LNCaP clone FGC (cell line): ENCODE measurements at regions not wholly inside any gene's neighbourhood (a gene's known extent, or its start where the extent isn't known, plus 50 kb on each side); places are given as distances from the start of the nearest gene placed in this dataset.

ENCODE experiments used
- DNase-seq: peaks from one replicate; pipeline ENCODE4 v3.0.0-alpha.2; 2011; ENCODE audit warnings: low read depth
- H3K4me3 ChIP-seq: 2 replicates; pipeline ENCODE4 v1.5.1; 2011; ENCODE audit warnings: mild to moderate bottlenecking, low read depth, low read length, control low read depth
- TF ChIP-seq, protein P1 (sequence below): IDR thresholded peaks from 2 replicates; pipeline ENCODE4 v1.5.1; 2012; ENCODE audit warnings: mild to moderate bottlenecking; ENCODE audit not compliant: control insufficient read depth, insufficient read depth; ENCODE audit errors: extremely low read depth

DNA sequence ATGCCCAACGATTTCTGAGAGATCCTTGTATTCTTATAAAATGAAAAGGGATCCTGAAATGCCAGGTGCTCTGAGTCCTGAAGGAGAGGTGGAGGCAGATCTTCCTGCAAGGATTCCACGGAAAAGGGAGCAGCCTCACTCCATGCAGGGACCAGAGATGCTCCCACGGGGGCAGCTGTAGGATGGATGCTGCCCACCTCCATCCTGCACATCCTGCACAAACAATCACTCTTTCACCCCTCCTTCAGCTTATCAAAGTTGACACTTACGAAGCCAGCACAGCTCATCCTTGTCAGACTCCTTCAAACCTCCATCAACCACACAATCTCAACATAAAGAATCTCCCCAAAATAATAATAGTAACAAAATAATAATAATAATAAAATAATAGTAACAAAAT is 119.1 kb downstream of the GGTLC2 start:
- no peak overlapping the region for H3K4me3 ChIP-seq
- no peak for DNase-seq
- TF ChIP-seq, protein P1, sequence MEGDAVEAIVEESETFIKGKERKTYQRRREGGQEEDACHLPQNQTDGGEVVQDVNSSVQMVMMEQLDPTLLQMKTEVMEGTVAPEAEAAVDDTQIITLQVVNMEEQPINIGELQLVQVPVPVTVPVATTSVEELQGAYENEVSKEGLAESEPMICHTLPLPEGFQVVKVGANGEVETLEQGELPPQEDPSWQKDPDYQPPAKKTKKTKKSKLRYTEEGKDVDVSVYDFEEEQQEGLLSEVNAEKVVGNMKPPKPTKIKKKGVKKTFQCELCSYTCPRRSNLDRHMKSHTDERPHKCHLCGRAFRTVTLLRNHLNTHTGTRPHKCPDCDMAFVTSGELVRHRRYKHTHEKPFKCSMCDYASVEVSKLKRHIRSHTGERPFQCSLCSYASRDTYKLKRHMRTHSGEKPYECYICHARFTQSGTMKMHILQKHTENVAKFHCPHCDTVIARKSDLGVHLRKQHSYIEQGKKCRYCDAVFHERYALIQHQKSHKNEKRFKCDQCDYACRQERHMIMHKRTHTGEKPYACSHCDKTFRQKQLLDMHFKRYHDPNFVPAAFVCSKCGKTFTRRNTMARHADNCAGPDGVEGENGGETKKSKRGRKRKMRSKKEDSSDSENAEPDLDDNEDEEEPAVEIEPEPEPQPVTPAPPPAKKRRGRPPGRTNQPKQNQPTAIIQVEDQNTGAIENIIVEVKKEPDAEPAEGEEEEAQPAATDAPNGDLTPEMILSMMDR, result no peak

DNA sequence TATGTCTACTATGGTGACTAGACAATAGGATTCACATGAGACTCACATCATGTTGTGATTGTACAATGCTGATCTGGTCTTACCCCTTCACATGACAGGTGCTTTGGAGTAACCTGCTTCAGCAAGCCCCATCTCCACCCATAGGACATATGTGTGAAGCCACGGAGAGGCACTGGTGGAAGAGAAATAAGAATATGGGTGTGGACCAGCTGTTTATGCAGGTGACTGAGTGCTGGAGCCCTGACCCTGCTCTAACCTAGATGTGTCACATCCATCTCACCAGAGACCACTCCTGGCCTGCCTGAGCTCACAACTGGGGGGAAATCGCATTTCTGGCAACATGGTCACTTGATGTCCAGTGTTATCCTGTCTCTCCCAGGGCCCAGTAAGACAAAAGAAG is 119.7 kb downstream of the GGTLC2 start:
- TF ChIP-seq, protein P1, result no peak
- DNase-seq, result no peak
- H3K4me3 ChIP-seq, result no peak overlapping the region

DNA sequence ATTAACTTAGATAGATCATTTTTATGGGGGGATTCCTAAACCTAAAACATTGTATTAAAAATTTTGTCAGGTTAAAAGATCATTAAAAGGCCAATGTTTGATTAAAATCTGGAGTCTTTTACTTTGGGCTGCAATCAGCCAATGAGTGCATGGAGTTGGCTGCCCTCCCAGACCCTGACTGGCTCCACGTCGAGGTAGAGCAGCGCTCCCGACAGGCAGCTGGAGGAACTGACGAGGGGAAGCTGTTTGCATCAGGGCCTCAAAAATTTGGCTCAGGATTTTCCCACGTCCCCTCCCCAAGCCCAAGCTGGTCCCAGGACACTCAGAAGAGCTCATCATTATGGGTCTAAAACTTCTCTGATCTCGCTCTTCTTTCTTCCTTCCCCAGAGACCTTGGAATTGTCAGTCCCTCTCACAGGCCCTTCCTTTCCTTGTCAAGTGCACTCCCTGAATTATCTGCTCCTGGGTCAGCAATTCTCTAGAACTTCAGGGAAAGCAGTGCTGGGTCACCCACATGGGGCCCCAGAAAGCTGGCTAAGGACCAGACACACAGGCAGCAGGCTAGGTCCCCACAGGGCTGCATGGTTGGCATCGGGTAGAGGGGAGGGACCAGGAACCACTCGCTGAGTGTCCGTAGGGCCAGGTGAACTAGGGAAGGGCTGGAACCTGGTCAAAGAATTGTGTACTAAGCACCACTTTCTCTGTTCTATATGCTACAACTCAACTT is 119.6 kb upstream of the IGLL5 start:
- no peak for DNase-seq
- TF ChIP-seq, protein P1, result no peak
- H3K4me3 ChIP-seq, result no peak overlapping the region

DNA sequence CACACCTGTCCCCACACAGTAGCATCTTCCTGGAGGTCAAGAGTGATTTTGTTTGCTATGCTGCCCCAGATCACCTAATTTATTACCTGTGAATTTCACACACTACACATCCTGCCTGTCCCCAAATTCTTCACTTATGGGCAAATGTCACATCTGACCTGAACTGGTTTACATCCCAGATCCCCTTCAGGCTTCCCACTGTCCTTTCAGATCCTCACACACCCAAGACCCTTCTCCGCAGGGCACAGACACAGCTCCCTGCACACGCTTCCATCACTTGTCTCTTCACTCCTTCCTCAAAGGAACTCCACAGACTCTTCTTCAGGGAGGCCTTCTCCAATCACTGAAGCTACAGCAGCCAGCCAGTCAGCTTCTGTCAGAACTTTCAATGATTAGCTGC is 118.7 kb upstream of the IGLL5 start:
- H3K4me3 ChIP-seq, result no peak overlapping the region
- DNase-seq, result no peak
- TF ChIP-seq, protein P1, result no peak

DNA sequence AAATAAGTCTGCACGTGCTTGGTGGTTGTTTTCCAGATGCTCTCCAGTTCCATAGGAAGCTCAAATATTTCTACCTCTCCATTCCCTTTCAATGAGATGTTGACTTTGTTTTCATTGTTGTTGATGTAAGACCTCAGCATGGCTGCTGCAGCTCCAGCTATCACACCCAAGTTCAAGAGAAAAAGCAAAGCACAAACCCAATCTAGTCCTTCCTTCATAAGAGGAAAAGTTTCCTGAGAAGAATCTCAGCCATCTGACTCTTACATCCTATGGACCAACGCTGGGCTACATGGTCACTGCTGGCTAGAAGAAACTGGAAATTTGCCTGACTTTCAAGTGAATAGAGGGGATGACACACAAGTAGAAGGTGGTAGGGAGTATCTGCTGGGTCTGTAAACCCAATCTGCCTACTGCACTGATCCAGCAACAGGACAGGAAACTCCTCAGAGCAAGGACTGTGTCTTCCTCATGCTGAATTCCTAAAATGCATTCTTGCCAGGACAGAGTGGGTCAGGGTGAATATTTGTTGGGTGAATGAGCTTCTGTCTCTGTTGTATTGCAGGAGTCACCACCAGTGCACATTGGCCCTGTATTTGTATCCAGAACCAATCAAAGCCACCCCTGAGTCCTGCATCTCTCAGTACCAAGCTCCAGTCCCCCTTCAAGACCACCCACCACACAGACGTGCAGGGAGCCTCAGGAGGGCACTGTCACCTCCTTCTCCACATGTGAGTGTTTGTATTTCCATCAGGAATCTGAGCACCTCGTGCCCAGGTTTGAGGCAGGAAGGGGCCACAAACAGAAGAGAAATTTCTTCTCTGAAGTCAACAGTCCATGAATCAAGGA is 118.0 kb upstream of the IGLL5 start:
- no peak for DNase-seq
- no peak overlapping the region for H3K4me3 ChIP-seq
- TF ChIP-seq, protein P1, result no peak

DNA sequence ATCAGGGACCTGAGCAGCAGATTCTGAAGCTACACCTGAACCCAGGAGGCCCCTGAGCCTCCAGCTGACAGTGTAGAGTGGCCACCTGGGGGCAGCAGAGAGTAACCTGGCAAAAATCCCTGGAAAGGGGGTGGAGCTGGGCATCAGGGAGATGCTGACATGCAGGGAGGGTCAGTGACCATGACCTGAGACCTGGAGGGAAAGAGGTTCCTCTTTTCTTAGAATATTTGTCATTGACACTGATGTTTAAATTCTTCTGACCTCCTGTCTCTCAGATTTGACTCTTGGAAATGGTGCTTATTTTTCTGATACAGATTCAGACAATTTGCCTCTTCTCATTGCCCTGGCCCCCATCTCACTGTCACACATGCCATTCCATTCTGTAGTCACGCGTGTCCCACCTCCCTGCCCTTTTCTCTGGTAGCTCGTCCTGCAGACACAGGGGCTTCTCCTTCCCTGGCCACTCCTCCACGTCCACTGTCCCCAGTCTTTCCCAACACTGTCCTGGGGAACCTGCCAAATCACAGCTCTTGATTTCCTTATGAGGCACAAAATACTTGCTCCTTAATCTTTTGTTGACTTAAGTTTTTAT is 117.2 kb upstream of the IGLL5 start:
- peak; percentile 71 for DNase-seq
- TF ChIP-seq, protein P1, result peak; percentile 70
- no peak overlapping the region for H3K4me3 ChIP-seq
